SK-N-MC (cell line): ENCODE measurements at regions not wholly inside any gene's neighbourhood (a gene's known extent, or its start where the extent isn't known, plus 50 kb on each side); places are given as distances from the start of the nearest gene placed in this dataset.

Source experiments
- DNase-seq: peaks from one replicate; pipeline ENCODE4 v3.0.0-alpha.2; 2011; ENCODE audit warnings: low read depth, low spot score
- H3K27ac ChIP-seq: fragments of 200-600 bp; sonication (generic); 2 replicates; pipeline ENCODE4 v1.5.1; 2016; ENCODE audit warnings: mixed run types
- H3K36me3 ChIP-seq: fragments of 200-600 bp; sonication (generic); 2 replicates; pipeline ENCODE4 v1.6.1; 2017; ENCODE audit warnings: antibody characterized with exemption, low read length, mixed read lengths; ENCODE audit not compliant: insufficient read depth
- H3K4me3 ChIP-seq: fragments of 200-600 bp; sonication (generic); 2 replicates; pipeline ENCODE4 v1.5.1; 2016
- H3K9ac ChIP-seq: fragments of 200-600 bp; sonication (generic); 2 replicates; pipeline ENCODE4 v1.8.0; 2017; ENCODE audit warnings: mixed run types, mixed read lengths; ENCODE audit not compliant: insufficient read length
- H3K9me3 ChIP-seq: fragments of 200-600 bp; sonication (generic); 2 replicates; pipeline ENCODE4 v1.6.1; 2017; ENCODE audit warnings: low read depth, mild to moderate bottlenecking, antibody characterized with exemption, low read length, moderate library complexity, mixed read lengths
- EZH2 ChIP-seq: fragments of 200-600 bp; sonication (generic); IDR thresholded peaks from one replicate; pipeline ENCODE4 v1.6.1; 2017; ENCODE audit warnings: antibody characterized with exemption
- FOXP2 ChIP-seq: optimal IDR thresholded peaks from 2 replicates; pipeline ENCODE3; 2011; ENCODE audit warnings: mild to moderate bottlenecking, moderate library complexity; ENCODE audit not compliant: insufficient read depth; ENCODE audit errors: extremely low read length, control extremely low read depth
- POLR2AphosphoS5 ChIP-seq: IDR thresholded peaks from 2 replicates; pipeline ENCODE4 v1.6.1; 2012; ENCODE audit warnings: mild to moderate bottlenecking, low read depth, low read length, borderline replicate concordance

GRCh38 chr10:113364227-113364626 lies 188.6 kb upstream of the HABP2 start:
- no peak for DNase-seq
- H3K9me3 ChIP-seq = no peaks in the 10 kb centered on the region
- H3K4me3 ChIP-seq = no peak overlapping the region
- no peaks in the 10 kb centered on the region for H3K36me3 ChIP-seq
- no peak overlapping the region for H3K27ac ChIP-seq
- TF ChIP-seq POLR2AphosphoS5 (no peak), EZH2 (no peak), FOXP2 (no peak)
- H3K9ac ChIP-seq = no peak overlapping the region

- no peak for DNase-seq
- Histone ChIP-seq H3K36me3 (no peaks in the 10 kb centered on the region), H3K27ac (peak overlapping the region; percentile 73), H3K9ac (no peak overlapping the region), H3K4me3 (peak overlapping the region; percentile 61), H3K9me3 (no peaks in the 10 kb centered on the region)
- TF ChIP-seq FOXP2 (no peak), EZH2 (no peak), POLR2AphosphoS5 (no peak)
These were observed 184.0 kb upstream of the HABP2 start for GRCh38 chr10:113368666-113369364.

GRCh38 chr10:113369365-113369694 lies 183.5 kb upstream of the HABP2 start:
- peak overlapping the region; percentile 73 for H3K27ac ChIP-seq
- no peak overlapping the region for H3K9ac ChIP-seq
- TF ChIP-seq FOXP2 = no peak
- TF ChIP-seq EZH2 = no peak
- TF ChIP-seq POLR2AphosphoS5 = peak; percentile 58; the same call in 1 of the 2 replicates
- H3K9me3 ChIP-seq = no peaks in the 10 kb centered on the region
- H3K4me3 ChIP-seq = peak overlapping the region; percentile 61
- no peaks in the 10 kb centered on the region for H3K36me3 ChIP-seq
- peak; percentile 65 for DNase-seq

GRCh38 chr10:113376428-113376827 lies 176.4 kb upstream of the HABP2 start:
- no peak overlapping the region for H3K9ac ChIP-seq
- no peaks in the 10 kb centered on the region for H3K9me3 ChIP-seq
- no peak for DNase-seq
- TF ChIP-seq POLR2AphosphoS5 = no peak
- TF ChIP-seq EZH2 = no peak
- TF ChIP-seq FOXP2 = no peak
- no peaks in the 10 kb centered on the region for H3K36me3 ChIP-seq
- H3K27ac ChIP-seq = no peak overlapping the region
- no peak overlapping the region for H3K4me3 ChIP-seq

- Histone ChIP-seq H3K9ac (no peak overlapping the region), H3K4me3 (no peak overlapping the region), H3K27ac (no peak overlapping the region), H3K36me3 (no peaks in the 10 kb centered on the region), H3K9me3 (no peaks in the 10 kb centered on the region)
- TF ChIP-seq POLR2AphosphoS5 (no peak), FOXP2 (no peak), EZH2 (no peak)
- DNase-seq = no peak
These were observed 173.8 kb upstream of the HABP2 start for GRCh38 chr10:113379091-113379490.

- Histone ChIP-seq H3K36me3 (no peaks in the 10 kb centered on the region), H3K4me3 (no peak overlapping the region), H3K27ac (no peak overlapping the region), H3K9ac (no peak overlapping the region), H3K9me3 (no peaks in the 10 kb centered on the region)
- DNase-seq = no peak
- no peak for TF ChIP-seq FOXP2
- TF ChIP-seq EZH2 = no peak
- no peak for TF ChIP-seq POLR2AphosphoS5
These were observed 171.4 kb upstream of the HABP2 start for GRCh38 chr10:113381416-113381815.

- TF ChIP-seq POLR2AphosphoS5 (no peak), EZH2 (no peak), FOXP2 (no peak)
- H3K4me3 ChIP-seq = peak overlapping the region; percentile 29
- H3K9ac ChIP-seq = no peak overlapping the region
- DNase-seq = no peak
- no peaks in the 10 kb centered on the region for H3K36me3 ChIP-seq
- no peaks in the 10 kb centered on the region for H3K9me3 ChIP-seq
- no peak overlapping the region for H3K27ac ChIP-seq
These were observed 170.8 kb upstream of the HABP2 start for GRCh38 chr10:113381981-113382509.

GRCh38 chr10:113382691-113383090 lies 170.2 kb upstream of the HABP2 start:
- H3K36me3 ChIP-seq = no peaks in the 10 kb centered on the region
- no peak overlapping the region for H3K9ac ChIP-seq
- no peak overlapping the region for H3K27ac ChIP-seq
- TF ChIP-seq EZH2 (no peak), POLR2AphosphoS5 (no peak), FOXP2 (no peak)
- DNase-seq = no peak
- no peak overlapping the region for H3K4me3 ChIP-seq
- no peaks in the 10 kb centered on the region for H3K9me3 ChIP-seq
